ENCODE measurements at regions not wholly inside any gene's neighbourhood (a gene's known extent, or its start where the extent isn't known, plus 50 kb on each side); places are given as distances from the start of the nearest gene placed in this dataset.

DNA sequence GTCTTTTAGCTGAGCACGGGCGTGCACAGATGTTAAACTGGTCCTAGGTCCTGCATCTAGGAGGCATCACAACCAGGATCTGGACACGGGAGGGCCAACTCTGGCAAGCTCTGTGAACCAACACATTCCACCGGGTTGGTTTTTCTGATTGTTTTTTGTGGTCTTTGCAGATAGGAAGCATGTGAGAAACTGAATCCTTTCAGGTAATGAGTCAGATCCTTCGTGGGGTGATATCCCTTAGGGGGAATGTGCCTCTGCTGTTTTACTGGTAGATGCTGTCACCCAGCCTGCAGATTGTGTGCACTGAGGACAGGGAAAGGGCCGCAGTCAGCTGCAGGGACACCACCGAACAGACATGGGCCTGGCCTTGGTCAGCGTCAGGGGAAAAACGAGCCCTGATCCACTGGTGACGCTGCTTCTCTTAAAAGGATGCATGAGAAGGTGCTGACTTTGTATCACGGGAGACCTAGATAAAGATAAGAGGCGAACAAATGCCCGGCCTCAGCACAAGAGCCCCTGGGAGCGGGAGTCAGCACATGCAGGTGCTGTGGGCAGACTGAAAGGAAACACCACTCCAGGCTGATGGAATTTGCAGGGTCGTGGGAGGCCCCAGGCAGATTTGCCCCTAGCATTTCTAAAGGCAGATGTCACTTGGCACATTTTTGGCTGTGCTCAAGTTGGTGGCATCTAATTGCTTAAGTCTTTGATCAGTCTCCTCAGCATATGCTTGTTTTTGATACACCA, 51.1 kb downstream of the DOP1B start:
- Histone ChIP-seq H3K27ac (ENCODE audit: low read length) (no peak overlapping the region), H3K9me3 (ENCODE audit: low read length) (no peaks in the 10 kb centered on the region), H3K36me3 (ENCODE audit: insufficient read depth, low read length) (no peaks in the 10 kb centered on the region), H3F3A (ENCODE audit: insufficient read depth, low read length, poor library complexity, severe bottlenecking) (no peaks in the 10 kb centered on the region), H3K9me2 (ENCODE audit: insufficient read depth, low read length) (no peaks in the 10 kb centered on the region), H3K4me3 (ENCODE audit: low read length) (no peak overlapping the region), H3K4me2 (ENCODE audit: low read length) (no peak overlapping the region), H3K9ac (ENCODE audit: low read length) (no peak overlapping the region), H3K27me3 (ENCODE audit: insufficient read depth, low read depth, low read length) (no peaks in the 10 kb centered on the region), H4K20me1 (ENCODE audit: insufficient read depth) (no peaks in the 10 kb centered on the region), H3K79me2 (replicated peaks; ENCODE audit: insufficient read depth, low read length) (no peaks in the 10 kb centered on the region), H2AFZ (ENCODE audit: low read depth, low read length) (no peak overlapping the region)
- TF ChIP-seq TAF1 (IDR thresholded peaks at IDR 0.05; ENCODE audit: low read depth) (no peak), SMC3 (conservative IDR thresholded peaks at IDR 0.05; ENCODE audit: poor library complexity) (no peak), MXI1 (conservative IDR thresholded peaks at IDR 0.05; ENCODE audit: poor library complexity, severe bottlenecking) (no peak), EZH2 (IDR thresholded peaks at IDR 0.05; ENCODE audit: borderline replicate concordance, insufficient read depth, low read length, poor library complexity, severe bottlenecking) (no peak), POLR2AphosphoS5 (IDR thresholded peaks at IDR 0.05) (no peak), EP300 (conservative IDR thresholded peaks at IDR 0.05; ENCODE audit: poor library complexity, severe bottlenecking) (no peak), RAD21 (conservative IDR thresholded peaks at IDR 0.05) (no peak)
- TF ChIP-seq, protein P1, sequence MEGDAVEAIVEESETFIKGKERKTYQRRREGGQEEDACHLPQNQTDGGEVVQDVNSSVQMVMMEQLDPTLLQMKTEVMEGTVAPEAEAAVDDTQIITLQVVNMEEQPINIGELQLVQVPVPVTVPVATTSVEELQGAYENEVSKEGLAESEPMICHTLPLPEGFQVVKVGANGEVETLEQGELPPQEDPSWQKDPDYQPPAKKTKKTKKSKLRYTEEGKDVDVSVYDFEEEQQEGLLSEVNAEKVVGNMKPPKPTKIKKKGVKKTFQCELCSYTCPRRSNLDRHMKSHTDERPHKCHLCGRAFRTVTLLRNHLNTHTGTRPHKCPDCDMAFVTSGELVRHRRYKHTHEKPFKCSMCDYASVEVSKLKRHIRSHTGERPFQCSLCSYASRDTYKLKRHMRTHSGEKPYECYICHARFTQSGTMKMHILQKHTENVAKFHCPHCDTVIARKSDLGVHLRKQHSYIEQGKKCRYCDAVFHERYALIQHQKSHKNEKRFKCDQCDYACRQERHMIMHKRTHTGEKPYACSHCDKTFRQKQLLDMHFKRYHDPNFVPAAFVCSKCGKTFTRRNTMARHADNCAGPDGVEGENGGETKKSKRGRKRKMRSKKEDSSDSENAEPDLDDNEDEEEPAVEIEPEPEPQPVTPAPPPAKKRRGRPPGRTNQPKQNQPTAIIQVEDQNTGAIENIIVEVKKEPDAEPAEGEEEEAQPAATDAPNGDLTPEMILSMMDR (IDR thresholded peaks at IDR 0.05; ENCODE audit: poor library complexity, severe bottlenecking): no peak
- TF ChIP-seq, protein P2, sequence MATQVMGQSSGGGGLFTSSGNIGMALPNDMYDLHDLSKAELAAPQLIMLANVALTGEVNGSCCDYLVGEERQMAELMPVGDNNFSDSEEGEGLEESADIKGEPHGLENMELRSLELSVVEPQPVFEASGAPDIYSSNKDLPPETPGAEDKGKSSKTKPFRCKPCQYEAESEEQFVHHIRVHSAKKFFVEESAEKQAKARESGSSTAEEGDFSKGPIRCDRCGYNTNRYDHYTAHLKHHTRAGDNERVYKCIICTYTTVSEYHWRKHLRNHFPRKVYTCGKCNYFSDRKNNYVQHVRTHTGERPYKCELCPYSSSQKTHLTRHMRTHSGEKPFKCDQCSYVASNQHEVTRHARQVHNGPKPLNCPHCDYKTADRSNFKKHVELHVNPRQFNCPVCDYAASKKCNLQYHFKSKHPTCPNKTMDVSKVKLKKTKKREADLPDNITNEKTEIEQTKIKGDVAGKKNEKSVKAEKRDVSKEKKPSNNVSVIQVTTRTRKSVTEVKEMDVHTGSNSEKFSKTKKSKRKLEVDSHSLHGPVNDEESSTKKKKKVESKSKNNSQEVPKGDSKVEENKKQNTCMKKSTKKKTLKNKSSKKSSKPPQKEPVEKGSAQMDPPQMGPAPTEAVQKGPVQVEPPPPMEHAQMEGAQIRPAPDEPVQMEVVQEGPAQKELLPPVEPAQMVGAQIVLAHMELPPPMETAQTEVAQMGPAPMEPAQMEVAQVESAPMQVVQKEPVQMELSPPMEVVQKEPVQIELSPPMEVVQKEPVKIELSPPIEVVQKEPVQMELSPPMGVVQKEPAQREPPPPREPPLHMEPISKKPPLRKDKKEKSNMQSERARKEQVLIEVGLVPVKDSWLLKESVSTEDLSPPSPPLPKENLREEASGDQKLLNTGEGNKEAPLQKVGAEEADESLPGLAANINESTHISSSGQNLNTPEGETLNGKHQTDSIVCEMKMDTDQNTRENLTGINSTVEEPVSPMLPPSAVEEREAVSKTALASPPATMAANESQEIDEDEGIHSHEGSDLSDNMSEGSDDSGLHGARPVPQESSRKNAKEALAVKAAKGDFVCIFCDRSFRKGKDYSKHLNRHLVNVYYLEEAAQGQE (IDR thresholded peaks at IDR 0.05; ENCODE audit: borderline replicate concordance): no peak

DNA sequence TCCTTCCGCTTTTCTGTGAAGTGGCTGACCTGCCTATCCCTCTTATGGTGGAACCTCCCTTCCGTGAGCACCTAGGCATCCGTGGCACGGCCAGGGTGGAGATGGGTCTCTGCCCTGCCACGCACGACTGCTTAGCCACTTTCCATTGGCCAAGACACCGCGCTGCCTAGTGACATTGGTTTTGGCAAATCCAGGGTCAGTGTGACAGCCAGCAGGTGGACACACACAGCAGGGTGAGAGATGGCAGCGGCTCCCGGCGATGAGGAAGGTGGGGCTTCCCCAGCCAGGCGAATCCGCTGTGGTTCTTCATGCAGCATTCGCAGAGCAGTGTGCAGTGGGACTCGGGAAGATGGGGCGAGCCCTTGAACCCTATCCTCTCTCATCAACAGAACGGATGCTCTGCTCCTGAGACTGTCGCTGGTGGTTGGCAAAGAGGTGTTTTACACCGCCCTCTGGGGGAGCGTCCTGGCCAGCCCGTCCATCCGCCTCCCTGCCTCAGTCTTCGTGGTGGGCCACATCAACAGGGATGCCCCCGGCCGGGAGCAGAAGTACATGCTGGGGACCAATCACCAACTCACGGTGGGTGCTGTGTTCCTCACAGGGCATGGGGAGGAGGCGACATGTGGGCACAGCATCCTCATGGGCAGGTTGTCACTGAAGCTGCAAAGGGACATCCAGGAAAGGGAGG, 51.8 kb downstream of the DOP1B start:
- Histone ChIP-seq H3K4me2 (ENCODE audit: low read length) (no peak overlapping the region), H3K27ac (ENCODE audit: low read length) (no peak overlapping the region), H3K9me3 (ENCODE audit: low read length) (no peaks in the 10 kb centered on the region), H3K9me2 (ENCODE audit: insufficient read depth, low read length) (no peaks in the 10 kb centered on the region), H4K20me1 (ENCODE audit: insufficient read depth) (no peaks in the 10 kb centered on the region), H3K4me3 (ENCODE audit: low read length) (no peak overlapping the region), H3K27me3 (ENCODE audit: insufficient read depth, low read depth, low read length) (no peaks in the 10 kb centered on the region), H2AFZ (ENCODE audit: low read depth, low read length) (no peak overlapping the region), H3K9ac (ENCODE audit: low read length) (no peak overlapping the region), H3K79me2 (replicated peaks; ENCODE audit: insufficient read depth, low read length) (no peaks in the 10 kb centered on the region), H3K36me3 (ENCODE audit: insufficient read depth, low read length) (no peaks in the 10 kb centered on the region), H3F3A (ENCODE audit: insufficient read depth, low read length, poor library complexity, severe bottlenecking) (no peaks in the 10 kb centered on the region)
- TF ChIP-seq, protein P2 (IDR thresholded peaks at IDR 0.05; ENCODE audit: borderline replicate concordance): no peak
- no peak for TF ChIP-seq SMC3 (conservative IDR thresholded peaks at IDR 0.05; ENCODE audit: poor library complexity)
- TF ChIP-seq MXI1 (conservative IDR thresholded peaks at IDR 0.05; ENCODE audit: poor library complexity, severe bottlenecking): no peak
- TF ChIP-seq POLR2AphosphoS5 (IDR thresholded peaks at IDR 0.05): no peak
- TF ChIP-seq EZH2 (IDR thresholded peaks at IDR 0.05; ENCODE audit: borderline replicate concordance, insufficient read depth, low read length, poor library complexity, severe bottlenecking): no peak
- TF ChIP-seq TAF1 (IDR thresholded peaks at IDR 0.05; ENCODE audit: low read depth): no peak
- TF ChIP-seq RAD21 (conservative IDR thresholded peaks at IDR 0.05): no peak
- no peak for TF ChIP-seq EP300 (conservative IDR thresholded peaks at IDR 0.05; ENCODE audit: poor library complexity, severe bottlenecking)
- TF ChIP-seq, protein P1 (IDR thresholded peaks at IDR 0.05; ENCODE audit: poor library complexity, severe bottlenecking): no peak

Measured in neural cell (in vitro differentiated cells).